AG10803 (cell line): ENCODE measurements at regions not wholly inside any gene's neighbourhood (a gene's known extent, or its start where the extent isn't known, plus 50 kb on each side); places are given as distances from the start of the nearest gene placed in this dataset.
A peak's percentile ranks its signal among the peaks of the same experiment; 100 is the strongest.

Experiments used
- DNase-seq: peaks from one replicate; pipeline ENCODE4 v3.0.0; 2010; ENCODE audit warnings: low read depth
- H3K4me3 ChIP-seq: 2 replicates; pipeline ENCODE4 v1.5.1; 2011; ENCODE audit warnings: mild to moderate bottlenecking, low read length, control low read depth
- CTCF ChIP-seq: conservative IDR thresholded peaks from 2 replicates; pipeline ENCODE4 v1.5.1; 2011; ENCODE audit warnings: mild to moderate bottlenecking, low read length, control low read depth, inconsistent platforms

- no peak for DNase-seq
- no peak for TF ChIP-seq CTCF
Observed at GRCh38 chr13:31904941-31905824, 126.4 kb upstream of the FRY start.

GRCh38 chr13:31905961-31906360, 125.6 kb upstream of the FRY start:
- no peak overlapping the region for H3K4me3 ChIP-seq
- DNase-seq = no peak
- TF ChIP-seq CTCF = no peak

More at GRCh38 chr13:31904941-31905824, 126.4 kb upstream of the FRY start:
- H3K4me3 ChIP-seq = no peak overlapping the region

- peak; percentile 53 for DNase-seq
- no peak for TF ChIP-seq CTCF
- H3K4me3 ChIP-seq = no peak overlapping the region
Observed at GRCh38 chr13:31908696-31909411, 122.7 kb upstream of the FRY start.

- peak; percentile 93 for TF ChIP-seq CTCF
- DNase-seq = peak; percentile 72
- H3K4me3 ChIP-seq = no peak overlapping the region
Observed at GRCh38 chr13:31909864-31910551, 121.6 kb upstream of the FRY start.

GRCh38 chr13:31910633-31911032, 120.9 kb upstream of the FRY start:
- no peak for DNase-seq
- no peak overlapping the region for H3K4me3 ChIP-seq
- no peak for TF ChIP-seq CTCF

- peak; percentile 46 for DNase-seq
- H3K4me3 ChIP-seq = no peak overlapping the region
- no peak for TF ChIP-seq CTCF
Observed at GRCh38 chr13:31912647-31913401, 118.8 kb upstream of the FRY start.
